ENCODE measurements at regions not wholly inside any gene's neighbourhood (a gene's known extent, or its start where the extent isn't known, plus 50 kb on each side); places are given as distances from the start of the nearest gene placed in this dataset.

GRCh38 chr16:80117556-80118130 is 423.1 kb upstream of the DYNLRB2 start:
- DNase-seq (ENCODE audit: low spot score): no peak
- no peak for TF ChIP-seq CTCF (IDR thresholded peaks at IDR 0.05; ENCODE audit: extremely low read depth, insufficient read depth, missing control alignments)

GRCh38 chr16:80116711-80117110 is 424.1 kb upstream of the DYNLRB2 start:
- DNase-seq (ENCODE audit: low spot score): no peak
- TF ChIP-seq CTCF (IDR thresholded peaks at IDR 0.05; ENCODE audit: extremely low read depth, insufficient read depth, missing control alignments): no peak
- in situ Hi-C loops (cut with MboI; ENCODE audit: low pct_unique_long_range_greater_than_20kb, low sequenced_read_pairs, unreplicated experiment): no loop called here

More at GRCh38 chr16:80117556-80118130, 423.1 kb upstream of the DYNLRB2 start:
- in situ Hi-C loops (cut with MboI; ENCODE audit: low pct_unique_long_range_greater_than_20kb, low sequenced_read_pairs, unreplicated experiment): no loop called here

GRCh38 chr16:80114699-80115098 is 426.1 kb upstream of the DYNLRB2 start:
- no peak for TF ChIP-seq CTCF (IDR thresholded peaks at IDR 0.05; ENCODE audit: extremely low read depth, insufficient read depth, missing control alignments)
- no peak for DNase-seq (ENCODE audit: low spot score)
- in situ Hi-C loops (cut with MboI; ENCODE audit: low pct_unique_long_range_greater_than_20kb, low sequenced_read_pairs, unreplicated experiment): no loop called here

- TF ChIP-seq CTCF (IDR thresholded peaks at IDR 0.05; ENCODE audit: extremely low read depth, insufficient read depth, missing control alignments): no peak
- no peak for DNase-seq (ENCODE audit: low spot score)
- in situ Hi-C loops (cut with MboI; ENCODE audit: low pct_unique_long_range_greater_than_20kb, low sequenced_read_pairs, unreplicated experiment): no loop called here
These were observed 426.8 kb upstream of the DYNLRB2 start for GRCh38 chr16:80113873-80114574.

- in situ Hi-C loops (cut with MboI; ENCODE audit: low pct_unique_long_range_greater_than_20kb, low sequenced_read_pairs, unreplicated experiment): no loop called here
- no peak for TF ChIP-seq CTCF (IDR thresholded peaks at IDR 0.05; ENCODE audit: extremely low read depth, insufficient read depth, missing control alignments)
- DNase-seq (ENCODE audit: low spot score): no peak
These were observed 431.2 kb upstream of the DYNLRB2 start for GRCh38 chr16:80109581-80109980.

GRCh38 chr16:80107900-80108299 is 432.9 kb upstream of the DYNLRB2 start:
- no peak for TF ChIP-seq CTCF (IDR thresholded peaks at IDR 0.05; ENCODE audit: extremely low read depth, insufficient read depth, missing control alignments)
- in situ Hi-C loops (cut with MboI; ENCODE audit: low pct_unique_long_range_greater_than_20kb, low sequenced_read_pairs, unreplicated experiment): no loop called here

More at GRCh38 chr16:80107900-80108299, 432.9 kb upstream of the DYNLRB2 start:
- no peak for DNase-seq (ENCODE audit: low spot score)

Measured in GM13977 (cell line).